ENCODE measurements at regions not wholly inside any gene's neighbourhood (a gene's known extent, or its start where the extent isn't known, plus 50 kb on each side); places are given as distances from the start of the nearest gene placed in this dataset.

- DNase-seq: no peak
- Histone ChIP-seq H3K4me1 (ENCODE audit: control insufficient read depth, insufficient read depth, low read length) (no peaks in the 10 kb centered on the region), H3K27ac (ENCODE audit: low read length) (no peak overlapping the region), H3K4me3 (ENCODE audit: low read length) (no peak overlapping the region), H3K27me3 (ENCODE audit: control insufficient read depth, insufficient read depth) (no peaks in the 10 kb centered on the region), H3K9me3 (ENCODE audit: control insufficient read depth, low read length) (no peaks in the 10 kb centered on the region)
- intact Hi-C loops (cut with DNase I): no loop called here
- no peak for ATAC-seq
Observed at GRCh38 chr1:195828325-195828724, 779.9 kb downstream of the KCNT2 start.

GRCh38 chr1:195820925-195821324 lies 787.3 kb downstream of the KCNT2 start:
- ATAC-seq: no peak
- H3K9me3 ChIP-seq (ENCODE audit: control insufficient read depth, low read length): no peaks in the 10 kb centered on the region
- H3K27ac ChIP-seq (ENCODE audit: low read length): no peak overlapping the region
- H3K4me3 ChIP-seq (ENCODE audit: low read length): no peak overlapping the region
- DNase-seq: no peak
- H3K4me1 ChIP-seq (ENCODE audit: control insufficient read depth, insufficient read depth, low read length): no peaks in the 10 kb centered on the region
- intact Hi-C loops (cut with DNase I): no loop called here
- WGBS: 90% methylated on average over 3 of the region's 3 CpGs
- no peaks in the 10 kb centered on the region for H3K27me3 ChIP-seq (ENCODE audit: control insufficient read depth, insufficient read depth)

GRCh38 chr1:195806060-195806459 lies 802.2 kb downstream of the KCNT2 start:
- 58% methylated on average over 2 of the region's 2 CpGs for WGBS
- intact Hi-C loops (cut with DNase I): no loop called here

GRCh38 chr1:195804547-195804946 lies 803.7 kb downstream of the KCNT2 start:
- intact Hi-C loops (cut with DNase I): no loop called here
- no peaks in the 10 kb centered on the region for H3K4me1 ChIP-seq (ENCODE audit: control insufficient read depth, insufficient read depth, low read length)
- no peaks in the 10 kb centered on the region for H3K9me3 ChIP-seq (ENCODE audit: control insufficient read depth, low read length)
- ATAC-seq (no peak), DNase-seq (no peak)
- H3K27me3 ChIP-seq (ENCODE audit: control insufficient read depth, insufficient read depth): no peaks in the 10 kb centered on the region
- no peak overlapping the region for H3K27ac ChIP-seq (ENCODE audit: low read length)
- no peak overlapping the region for H3K4me3 ChIP-seq (ENCODE audit: low read length)

More at GRCh38 chr1:195806060-195806459, 802.2 kb downstream of the KCNT2 start:
- no peak overlapping the region for H3K27ac ChIP-seq (ENCODE audit: low read length)
- no peaks in the 10 kb centered on the region for H3K4me1 ChIP-seq (ENCODE audit: control insufficient read depth, insufficient read depth, low read length)
- H3K27me3 ChIP-seq (ENCODE audit: control insufficient read depth, insufficient read depth): no peaks in the 10 kb centered on the region
- H3K9me3 ChIP-seq (ENCODE audit: control insufficient read depth, low read length): no peaks in the 10 kb centered on the region
- no peak for ATAC-seq
- no peak for DNase-seq
- no peak overlapping the region for H3K4me3 ChIP-seq (ENCODE audit: low read length)

GRCh38 chr1:195799016-195799415 lies 809.2 kb downstream of the KCNT2 start:
- H3K9me3 ChIP-seq (ENCODE audit: control insufficient read depth, low read length): no peaks in the 10 kb centered on the region
- H3K4me3 ChIP-seq (ENCODE audit: low read length): no peak overlapping the region
- DNase-seq: no peak
- intact Hi-C loops (cut with DNase I): no loop called here
- no peak for ATAC-seq
- H3K27ac ChIP-seq (ENCODE audit: low read length): no peak overlapping the region
- H3K4me1 ChIP-seq (ENCODE audit: control insufficient read depth, insufficient read depth, low read length): no peaks in the 10 kb centered on the region
- no peaks in the 10 kb centered on the region for H3K27me3 ChIP-seq (ENCODE audit: control insufficient read depth, insufficient read depth)
- WGBS: 57% methylated on average over 4 of the region's 4 CpGs

GRCh38 chr1:195794225-195794624 lies 814.0 kb downstream of the KCNT2 start:
- ATAC-seq: no peak
- intact Hi-C loops (cut with DNase I): no loop called here
- WGBS: 87% methylated on average over 3 of the region's 3 CpGs

GRCh38 chr1:195791796-195792195 lies 816.4 kb downstream of the KCNT2 start:
- intact Hi-C loops (cut with DNase I): no loop called here
- no peaks in the 10 kb centered on the region for H3K4me1 ChIP-seq (ENCODE audit: control insufficient read depth, insufficient read depth, low read length)
- no peak for ATAC-seq
- H3K9me3 ChIP-seq (ENCODE audit: control insufficient read depth, low read length): peaks cover 2% of the 10 kb centered on the region
- no peak overlapping the region for H3K4me3 ChIP-seq (ENCODE audit: low read length)
- no peaks in the 10 kb centered on the region for H3K27me3 ChIP-seq (ENCODE audit: control insufficient read depth, insufficient read depth)
- 90% methylated on average over 7 of the region's 7 CpGs for WGBS
- no peak overlapping the region for H3K27ac ChIP-seq (ENCODE audit: low read length)
- DNase-seq: no peak

More at GRCh38 chr1:195794225-195794624, 814.0 kb downstream of the KCNT2 start:
- H3K4me3 ChIP-seq (ENCODE audit: low read length): no peak overlapping the region
- H3K27me3 ChIP-seq (ENCODE audit: control insufficient read depth, insufficient read depth): no peaks in the 10 kb centered on the region
- peaks cover 2% of the 10 kb centered on the region for H3K9me3 ChIP-seq (ENCODE audit: control insufficient read depth, low read length)
- H3K27ac ChIP-seq (ENCODE audit: low read length): no peak overlapping the region
- DNase-seq: no peak
- no peaks in the 10 kb centered on the region for H3K4me1 ChIP-seq (ENCODE audit: control insufficient read depth, insufficient read depth, low read length)

GRCh38 chr1:195790514-195791168 lies 817.6 kb downstream of the KCNT2 start:
- no peak overlapping the region for H3K27ac ChIP-seq (ENCODE audit: low read length)
- DNase-seq (peak in 1 of 3 donors; percentile 33), ATAC-seq (no peak)
- WGBS: 85% methylated on average over 8 of the region's 8 CpGs
- intact Hi-C loops (cut with DNase I): no loop called here
- no peaks in the 10 kb centered on the region for H3K4me1 ChIP-seq (ENCODE audit: control insufficient read depth, insufficient read depth, low read length)
- H3K9me3 ChIP-seq (ENCODE audit: control insufficient read depth, low read length): peaks cover 2% of the 10 kb centered on the region
- no peak overlapping the region for H3K4me3 ChIP-seq (ENCODE audit: low read length)
- no peaks in the 10 kb centered on the region for H3K27me3 ChIP-seq (ENCODE audit: control insufficient read depth, insufficient read depth)

- H3K27ac ChIP-seq (ENCODE audit: low read length): no peak overlapping the region
- WGBS: 54% methylated on average over 2 of the region's 2 CpGs
Observed at GRCh38 chr1:195789321-195789720, 818.9 kb downstream of the KCNT2 start.

GRCh38 chr1:195788721-195789120 lies 819.5 kb downstream of the KCNT2 start:
- Histone ChIP-seq H3K27ac (ENCODE audit: low read length) (no peak overlapping the region), H3K4me3 (ENCODE audit: low read length) (no peak overlapping the region), H3K9me3 (ENCODE audit: control insufficient read depth, low read length) (peaks cover 2% of the 10 kb centered on the region), H3K4me1 (ENCODE audit: control insufficient read depth, insufficient read depth, low read length) (no peaks in the 10 kb centered on the region), H3K27me3 (ENCODE audit: control insufficient read depth, insufficient read depth) (no peaks in the 10 kb centered on the region)
- DNase-seq: no peak
- 82% methylated on average over 4 of the region's 4 CpGs for WGBS
- no peak for ATAC-seq
- intact Hi-C loops (cut with DNase I): no loop called here

More at GRCh38 chr1:195789321-195789720, 818.9 kb downstream of the KCNT2 start:
- Histone ChIP-seq H3K9me3 (ENCODE audit: control insufficient read depth, low read length) (peaks cover 2% of the 10 kb centered on the region), H3K27me3 (ENCODE audit: control insufficient read depth, insufficient read depth) (no peaks in the 10 kb centered on the region), H3K4me3 (ENCODE audit: low read length) (no peak overlapping the region), H3K4me1 (ENCODE audit: control insufficient read depth, insufficient read depth, low read length) (no peaks in the 10 kb centered on the region)
- DNase-seq (no peak), ATAC-seq (no peak)
- intact Hi-C loops (cut with DNase I): no loop called here

- Histone ChIP-seq H3K9me3 (ENCODE audit: control insufficient read depth, low read length) (no peaks in the 10 kb centered on the region), H3K4me1 (ENCODE audit: control insufficient read depth, insufficient read depth, low read length) (no peaks in the 10 kb centered on the region), H3K4me3 (ENCODE audit: low read length) (no peak overlapping the region), H3K27ac (ENCODE audit: low read length) (no peak overlapping the region), H3K27me3 (ENCODE audit: control insufficient read depth, insufficient read depth) (no peaks in the 10 kb centered on the region)
- intact Hi-C loops (cut with DNase I): no loop called here
- WGBS: 58% methylated on average over 1 of the region's 1 CpG
- ATAC-seq (no peak), DNase-seq (no peak)
Observed at GRCh38 chr1:195785830-195786229, 822.4 kb downstream of the KCNT2 start.

GRCh38 chr1:195773931-195774330 lies 834.3 kb downstream of the KCNT2 start:
- Histone ChIP-seq H3K4me3 (ENCODE audit: low read length) (no peak overlapping the region), H3K27ac (ENCODE audit: low read length) (no peak overlapping the region), H3K27me3 (ENCODE audit: control insufficient read depth, insufficient read depth) (no peaks in the 10 kb centered on the region), H3K4me1 (ENCODE audit: control insufficient read depth, insufficient read depth, low read length) (no peaks in the 10 kb centered on the region), H3K9me3 (ENCODE audit: control insufficient read depth, low read length) (no peaks in the 10 kb centered on the region)
- intact Hi-C loops (cut with DNase I): no loop called here
- ATAC-seq: no peak
- WGBS: 84% methylated on average over 3 of the region's 3 CpGs
- no peak for DNase-seq
